Body of pancreas (tissue), 4 donors: ENCODE measurements at regions not wholly inside any gene's neighbourhood (a gene's known extent, or its start where the extent isn't known, plus 50 kb on each side); places are given as distances from the start of the nearest gene placed in this dataset.

Source experiments
- CTCF ChIP-seq, 7 experiments: fragments of 450-650 bp in 4 of 7; fragments of 200-600 bp in 3 of 7; sonication (generic) in 3 of 7; IDR thresholded peaks; one replicate each; pipeline ENCODE4 v1.5.1; 2016 to 2019; ENCODE audit warnings: antibody characterized with exemption in 7 of 7
- POLR2A ChIP-seq, 3 donors: fragments of 450-650 bp; IDR thresholded peaks; one replicate each; pipeline ENCODE4 v1.6.1; 2016; ENCODE audit warnings: antibody characterized with exemption in 3 of 3, mild to moderate bottlenecking in 2 of 3

GRCh38 chr3:112761062-112761638, 85.5 kb downstream of the CD200R1L start:
- TF ChIP-seq CTCF (IDR thresholded peaks at IDR 0.05) (no peak), POLR2A (IDR thresholded peaks at IDR 0.05) (no peak)
